Ishikawa (cell line): ENCODE measurements at regions not wholly inside any gene's neighbourhood (a gene's known extent, or its start where the extent isn't known, plus 50 kb on each side); places are given as distances from the start of the nearest gene placed in this dataset.

Experiments used
- CREB1 ChIP-seq: IDR thresholded peaks from 2 replicates; pipeline ENCODE4 v1.6.1; 2012; ENCODE audit warnings: low read depth
- EGR1 ChIP-seq: IDR thresholded peaks from 2 replicates; pipeline ENCODE4 v1.6.1; 2012
- RAD21 ChIP-seq: IDR thresholded peaks from 2 replicates; pipeline ENCODE4 v1.6.1; 2012; ENCODE audit warnings: low read depth
- USF1 ChIP-seq: IDR thresholded peaks from 2 replicates; pipeline ENCODE4 v1.6.1; 2012
- ZBTB7A ChIP-seq: IDR thresholded peaks from 2 replicates; pipeline ENCODE4 v1.6.1; 2012; ENCODE audit warnings: low read depth

GRCh38 chr5:112687306-112687705 lies 50.4 kb upstream of the APC start:
- TF ChIP-seq ZBTB7A (no peak), USF1 (no peak), RAD21 (no peak), CREB1 (no peak), EGR1 (no peak)
